ENCODE measurements at regions not wholly inside any gene's neighbourhood (a gene's known extent, or its start where the extent isn't known, plus 50 kb on each side); places are given as distances from the start of the nearest gene placed in this dataset.

GRCh38 chr5:88967633-88968585 is 84.9 kb upstream of the MEF2C start:
- H3K9me2 ChIP-seq (replicated peaks; ENCODE audit: low read length), result no peaks in the 10 kb centered on the region
- H3F3A ChIP-seq (ENCODE audit: low read length, unreplicated experiment), result peaks cover 9% of the 10 kb centered on the region
- H3K36me3 ChIP-seq (ENCODE audit: low read depth, low read length), result no peaks in the 10 kb centered on the region
- intact Hi-C loops (cut with micrococcal nuclease), result loop anchor here (5.0 kb wide), 1 partner anchor 86 kb away; the partner anchor contains the start of gene MEF2C
- no peaks in the 10 kb centered on the region for H3K79me2 ChIP-seq (ENCODE audit: low read length)
- H4K20me1 ChIP-seq (ENCODE audit: low read length), result no peaks in the 10 kb centered on the region
- DNase-seq, result no peak
- H3K4me2 ChIP-seq (ENCODE audit: low read length), result no peak overlapping the region
- H3K9ac ChIP-seq (ENCODE audit: low read length), result no peak overlapping the region
- no TSS peak for BruUV-seq (replicated peaks)
- ChIA-PET POLR2A (ENCODE audit: unreplicated experiment) (no interaction called here), CTCF (no interaction called here)
- ATAC-seq, result no peak
- peaks cover 24% of the 10 kb centered on the region for H3K4me1 ChIP-seq (ENCODE audit: insufficient read depth, low read length)
- no peaks in the 10 kb centered on the region for H3K27me3 ChIP-seq (ENCODE audit: low read length)
- H3K9me3 ChIP-seq (ENCODE audit: low read length), result no peaks in the 10 kb centered on the region
- H3K27ac ChIP-seq (ENCODE audit: low read length), result no peak overlapping the region
- H2AFZ ChIP-seq (ENCODE audit: low read length), result no peak overlapping the region
- H3K4me3 ChIP-seq (ENCODE audit: low read length), result no peak overlapping the region
- TF ChIP-seq EZH2phosphoT487 (IDR thresholded peaks at IDR 0.05; ENCODE audit: borderline replicate concordance, low read length) (no peak), CTCF (conservative IDR thresholded peaks at IDR 0.05; ENCODE audit: low read depth, low read length) (no peak), EZH2 (IDR thresholded peaks at IDR 0.05; ENCODE audit: low read length, unreplicated experiment) (no peak)

GRCh38 chr5:88964831-88965230 is 81.8 kb upstream of the MEF2C start:
- TF ChIP-seq CTCF (conservative IDR thresholded peaks at IDR 0.05; ENCODE audit: low read depth, low read length) (no peak), EZH2phosphoT487 (IDR thresholded peaks at IDR 0.05; ENCODE audit: borderline replicate concordance, low read length) (no peak), EZH2 (IDR thresholded peaks at IDR 0.05; ENCODE audit: low read length, unreplicated experiment) (no peak)
- Histone ChIP-seq H3F3A (ENCODE audit: low read length, unreplicated experiment) (peaks cover 9% of the 10 kb centered on the region), H4K20me1 (ENCODE audit: low read length) (no peaks in the 10 kb centered on the region), H3K79me2 (ENCODE audit: low read length) (no peaks in the 10 kb centered on the region), H3K36me3 (ENCODE audit: low read depth, low read length) (no peaks in the 10 kb centered on the region), H3K9me2 (replicated peaks; ENCODE audit: low read length) (no peaks in the 10 kb centered on the region), H3K27ac (ENCODE audit: low read length) (peak overlapping the region; percentile 99), H3K9ac (ENCODE audit: low read length) (no peak overlapping the region), H3K4me2 (ENCODE audit: low read length) (peak overlapping the region; percentile 71), H3K4me1 (ENCODE audit: insufficient read depth, low read length) (peaks cover 24% of the 10 kb centered on the region), H3K9me3 (ENCODE audit: low read length) (no peaks in the 10 kb centered on the region), H3K27me3 (ENCODE audit: low read length) (no peaks in the 10 kb centered on the region), H2AFZ (ENCODE audit: low read length) (no peak overlapping the region), H3K4me3 (ENCODE audit: low read length) (no peak overlapping the region)
- peak; percentile 99 for ATAC-seq
- no TSS peak for BruUV-seq (replicated peaks)
- ChIA-PET CTCF (interaction anchor here (0.6 kb wide), 1 partner anchor 28 kb away, joined by 3 read pairs; no protein-coding TSS in a partner anchor), POLR2A (ENCODE audit: unreplicated experiment) (no interaction called here)
- intact Hi-C loops (cut with micrococcal nuclease), result loop anchor here (2.0 to 5.0 kb wide), 2 partner anchors 70 to 83 kb away; partner anchors contain the start of gene MEF2C
- peak; percentile 94 for DNase-seq

GRCh38 chr5:88957013-88957412 is 74.0 kb upstream of the MEF2C start:
- no peaks in the 10 kb centered on the region for H4K20me1 ChIP-seq (ENCODE audit: low read length)
- H3K9ac ChIP-seq (ENCODE audit: low read length), result no peak overlapping the region
- H3K9me3 ChIP-seq (ENCODE audit: low read length), result no peaks in the 10 kb centered on the region
- H3K4me1 ChIP-seq (ENCODE audit: insufficient read depth, low read length), result peaks cover 16% of the 10 kb centered on the region
- ChIA-PET CTCF (no interaction called here), POLR2A (ENCODE audit: unreplicated experiment) (no interaction called here)
- DNase-seq (no peak), ATAC-seq (no peak)
- no TSS peak for BruUV-seq (replicated peaks)
- no peaks in the 10 kb centered on the region for H3K36me3 ChIP-seq (ENCODE audit: low read depth, low read length)
- TF ChIP-seq CTCF (conservative IDR thresholded peaks at IDR 0.05; ENCODE audit: low read depth, low read length) (no peak), EZH2 (IDR thresholded peaks at IDR 0.05; ENCODE audit: low read length, unreplicated experiment) (no peak), EZH2phosphoT487 (IDR thresholded peaks at IDR 0.05; ENCODE audit: borderline replicate concordance, low read length) (no peak)
- no peaks in the 10 kb centered on the region for H3K79me2 ChIP-seq (ENCODE audit: low read length)
- intact Hi-C loops (cut with micrococcal nuclease), result no loop called here
- H3F3A ChIP-seq (ENCODE audit: low read length, unreplicated experiment), result no peaks in the 10 kb centered on the region
- H3K27ac ChIP-seq (ENCODE audit: low read length), result no peak overlapping the region
- no peak overlapping the region for H3K4me3 ChIP-seq (ENCODE audit: low read length)
- no peak overlapping the region for H2AFZ ChIP-seq (ENCODE audit: low read length)
- 0 out of 2 replicates have a peak overlapping the region, but pooled peaks have one; percentile 32 for H3K4me2 ChIP-seq (ENCODE audit: low read length)
- H3K27me3 ChIP-seq (ENCODE audit: low read length), result no peaks in the 10 kb centered on the region
- H3K9me2 ChIP-seq (replicated peaks; ENCODE audit: low read length), result no peaks in the 10 kb centered on the region; the same call in 1 of the 2 replicates

Data from PC-3 (cell line).